Urinary bladder (tissue), 3 donors: ENCODE measurements at regions not wholly inside any gene's neighbourhood (a gene's known extent, or its start where the extent isn't known, plus 50 kb on each side); places are given as distances from the start of the nearest gene placed in this dataset.

ENCODE experiments used
- DNase-seq: peaks from one replicate; pipeline ENCODE4 v3.0.0-alpha.2; 2015; ENCODE audit errors: extremely low spot score
- H3K27ac ChIP-seq: one replicate; pipeline ENCODE4 v1.5.1; 2013; ENCODE audit warnings: low read depth, mild to moderate bottlenecking, moderate library complexity
- H3K36me3 ChIP-seq: one replicate; pipeline ENCODE4 v1.6.1; 2013; ENCODE audit warnings: mild to moderate bottlenecking, moderate library complexity; ENCODE audit not compliant: insufficient read depth
- H3K4me1 ChIP-seq: one replicate; pipeline ENCODE4 v1.6.1; 2013; ENCODE audit warnings: mild to moderate bottlenecking, moderate library complexity; ENCODE audit not compliant: insufficient read depth
- H3K4me3 ChIP-seq: one replicate; pipeline ENCODE4 v1.5.1; 2013; ENCODE audit warnings: low read depth, low read length
- WGBS: extraction: QIAGEN DNeasy Blood & Tissue Kit; methylation state at CpG from one replicate; pipeline ENCODE4 v1.1.7; 2013; 5-methylcytosine and 5-hydroxymethylcytosine counted together
- donor health status: healthy with polysubstance abuse.
- donor health status: healthy.

DNA sequence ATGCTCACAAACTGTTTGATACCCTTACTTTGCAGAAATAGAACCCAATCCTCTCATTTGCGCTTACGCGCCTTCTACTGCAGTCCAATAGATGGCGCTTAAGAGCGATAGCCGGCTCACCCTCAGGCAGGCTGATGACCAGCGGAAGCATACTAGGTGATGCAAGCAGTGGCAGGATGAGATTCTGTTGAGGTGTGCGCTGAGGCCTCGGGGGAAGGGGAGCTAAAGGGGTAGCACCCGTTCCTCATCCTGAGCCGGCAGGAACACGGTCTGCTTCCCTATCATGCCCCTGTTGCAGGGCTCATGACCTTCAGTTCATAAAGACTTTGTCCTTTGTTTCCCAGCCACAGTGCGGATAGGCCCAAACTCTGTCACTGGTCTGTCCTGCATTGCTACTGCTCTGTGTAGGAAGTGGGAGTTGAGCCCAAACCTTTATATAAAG is 628.9 kb downstream of the TLL1 start:
- Histone ChIP-seq H3K4me1 (no peaks in the 10 kb centered on the region), H3K4me3 (no peak overlapping the region), H3K36me3 (no peaks in the 10 kb centered on the region), H3K27ac (no peak overlapping the region)
- DNase-seq: no peak
- 62% methylated on average over 13 of the region's 13 CpGs for WGBS

DNA sequence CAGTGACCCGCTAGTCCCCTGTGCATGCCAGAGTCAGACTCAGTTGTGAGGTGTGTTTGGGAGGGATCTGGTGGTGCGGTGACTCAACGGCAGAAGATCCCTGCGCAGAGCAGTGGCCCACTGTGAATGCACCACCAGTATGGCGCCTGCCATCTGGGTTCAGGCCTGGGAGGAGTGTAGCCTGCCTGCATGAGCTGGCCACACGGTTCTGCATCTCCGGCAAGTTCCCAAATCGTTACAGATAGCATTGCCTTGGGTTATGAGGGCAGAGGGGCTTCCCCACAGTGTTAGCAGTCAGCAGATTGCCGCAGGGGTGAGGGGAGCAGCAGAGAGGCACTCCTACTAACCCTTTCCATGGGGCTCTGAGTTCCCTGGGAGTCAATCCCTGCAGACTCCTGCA is 629.6 kb downstream of the TLL1 start:
- Histone ChIP-seq H3K4me1 (no peaks in the 10 kb centered on the region), H3K27ac (no peak overlapping the region), H3K4me3 (no peak overlapping the region), H3K36me3 (no peaks in the 10 kb centered on the region)
- no peak for DNase-seq
- WGBS: 91% methylated on average over 9 of the region's 9 CpGs

DNA sequence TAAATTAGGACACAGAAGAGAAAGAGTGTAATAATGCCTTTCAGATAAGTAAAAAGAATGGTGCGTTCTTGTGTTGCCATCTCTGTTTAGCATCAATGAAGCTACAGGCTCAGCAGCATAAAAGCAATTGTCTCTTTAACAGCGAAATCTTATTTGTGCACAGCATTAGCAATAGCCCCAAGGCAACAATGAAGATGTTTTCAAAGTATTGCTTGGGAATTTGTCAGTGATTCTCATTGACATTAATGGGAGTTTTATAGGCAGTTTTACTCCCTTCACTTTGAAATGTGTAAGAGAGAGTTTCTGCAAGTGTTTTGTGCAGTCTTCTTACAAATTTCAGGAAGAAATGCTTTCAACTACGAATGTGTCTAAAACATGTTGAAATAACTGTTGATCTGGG is 633.0 kb downstream of the TLL1 start:
- WGBS: 59% methylated on average over 3 of the region's 3 CpGs
- H3K4me1 ChIP-seq: no peaks in the 10 kb centered on the region
- no peak overlapping the region for H3K27ac ChIP-seq
- H3K4me3 ChIP-seq: no peak overlapping the region
- no peak for DNase-seq
- no peaks in the 10 kb centered on the region for H3K36me3 ChIP-seq

DNA sequence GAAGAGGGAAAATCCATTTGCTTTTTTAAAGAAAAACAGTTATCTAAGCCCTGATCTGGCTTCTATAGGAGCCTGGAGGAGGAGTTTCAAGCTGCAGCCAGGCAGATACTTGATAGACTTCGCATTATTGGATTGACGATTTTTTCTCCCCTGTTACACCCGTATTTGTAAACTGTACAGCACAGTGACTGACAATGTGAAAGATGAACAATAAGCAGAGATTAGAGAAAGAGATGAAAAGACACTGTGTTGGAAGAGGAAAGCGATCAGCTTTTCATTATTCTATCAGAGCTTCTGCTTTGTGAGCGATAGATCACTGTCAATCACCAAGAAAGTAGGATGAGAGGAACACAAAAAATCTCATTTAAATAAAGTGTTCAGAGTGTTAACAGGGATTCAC is 639.2 kb downstream of the TLL1 start:
- Histone ChIP-seq H3K27ac (no peak overlapping the region), H3K4me3 (no peak overlapping the region), H3K36me3 (no peaks in the 10 kb centered on the region), H3K4me1 (no peaks in the 10 kb centered on the region)
- WGBS: 86% methylated on average over 5 of the region's 5 CpGs
- DNase-seq: no peak

DNA sequence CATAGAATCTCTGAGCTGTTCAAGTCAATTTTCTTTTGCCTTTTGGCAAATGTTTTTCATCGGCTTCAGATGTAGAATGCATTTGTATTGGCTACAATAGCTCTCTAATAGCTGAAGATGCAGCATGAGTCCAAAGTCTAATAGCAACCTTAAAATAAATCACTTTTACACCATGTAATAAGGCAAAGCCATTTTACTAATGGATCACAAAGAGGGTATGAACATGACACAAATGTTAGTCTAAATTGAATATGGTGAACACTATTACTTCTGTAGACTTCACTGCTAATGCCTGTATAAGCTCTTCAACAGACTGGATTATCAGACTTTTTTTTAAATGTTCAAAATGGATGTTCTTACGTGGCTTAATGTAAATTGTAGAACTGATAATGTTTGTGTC is 645.3 kb downstream of the TLL1 start:
- Histone ChIP-seq H3K4me1 (no peaks in the 10 kb centered on the region), H3K27ac (no peak overlapping the region), H3K4me3 (no peak overlapping the region), H3K36me3 (no peaks in the 10 kb centered on the region)
- DNase-seq: no peak
- 84% methylated on average over 2 of the region's 2 CpGs for WGBS

DNA sequence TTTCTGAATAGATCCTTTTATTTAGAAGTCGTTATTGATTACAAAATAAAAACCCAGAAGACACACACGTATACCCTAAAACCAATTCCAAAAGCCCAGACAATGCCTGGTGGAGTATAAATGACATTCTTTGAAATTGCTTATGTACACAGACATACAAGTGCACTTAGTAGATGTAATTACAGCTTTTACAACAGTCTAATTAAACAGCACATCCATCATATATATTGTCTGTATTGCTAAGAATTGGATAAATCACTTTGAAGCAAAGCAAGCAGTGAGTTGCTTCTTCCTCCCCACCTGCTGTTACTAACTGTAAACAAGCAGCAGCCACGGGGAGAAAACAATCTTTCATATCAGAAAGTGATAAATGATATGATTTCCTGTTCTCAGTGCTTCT is 645.7 kb downstream of the TLL1 start:
- no peak overlapping the region for H3K27ac ChIP-seq
- H3K36me3 ChIP-seq: no peaks in the 10 kb centered on the region
- 49% methylated on average over 3 of the region's 3 CpGs for WGBS
- no peak for DNase-seq
- no peaks in the 10 kb centered on the region for H3K4me1 ChIP-seq
- H3K4me3 ChIP-seq: no peak overlapping the region

DNA sequence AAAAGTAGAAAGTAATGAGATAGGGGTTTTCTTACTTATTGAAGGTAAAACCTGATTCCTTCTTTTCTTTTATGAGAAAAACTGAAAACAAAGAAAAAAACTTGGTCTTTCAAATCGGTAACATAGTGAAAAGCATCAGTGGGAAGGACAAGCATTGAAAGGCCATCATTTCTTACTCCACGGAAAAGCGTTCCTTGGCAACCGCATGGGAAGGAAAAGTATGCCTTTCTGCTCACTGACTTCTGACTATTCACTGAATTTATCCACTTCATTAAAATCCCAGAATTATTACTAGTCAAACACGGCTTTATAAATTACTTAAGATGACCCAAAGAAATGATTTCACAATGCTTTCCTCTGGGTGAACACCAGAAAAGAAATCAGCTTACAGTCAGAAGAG is 646.7 kb downstream of the TLL1 start:
- Histone ChIP-seq H3K27ac (no peak overlapping the region), H3K4me3 (no peak overlapping the region), H3K36me3 (no peaks in the 10 kb centered on the region), H3K4me1 (no peaks in the 10 kb centered on the region)
- 92% methylated on average over 5 of the region's 5 CpGs for WGBS
- no peak for DNase-seq

DNA sequence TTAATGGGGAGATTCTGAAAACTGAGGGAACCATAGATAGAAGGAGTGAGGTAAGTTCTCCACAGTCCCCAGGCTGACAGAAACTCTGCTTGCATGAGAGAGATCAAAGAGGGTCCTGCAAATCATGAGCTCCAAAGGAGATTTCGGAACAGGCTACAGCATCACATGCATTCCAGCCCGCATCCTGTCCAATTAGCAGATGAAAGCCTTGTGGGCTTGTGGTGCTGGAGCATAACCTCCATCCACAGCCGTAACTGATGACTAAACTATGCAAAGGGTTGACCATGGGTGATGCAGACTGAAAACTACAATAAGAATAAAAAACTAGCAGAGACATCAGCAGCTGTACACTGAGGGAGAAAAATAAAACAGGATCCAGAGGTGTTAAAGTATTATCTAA is 654.5 kb downstream of the TLL1 start:
- 75% methylated on average over 3 of the region's 3 CpGs for WGBS
- H3K36me3 ChIP-seq: no peaks in the 10 kb centered on the region
- H3K4me3 ChIP-seq: no peak overlapping the region
- no peaks in the 10 kb centered on the region for H3K4me1 ChIP-seq
- H3K27ac ChIP-seq: no peak overlapping the region
- no peak for DNase-seq

DNA sequence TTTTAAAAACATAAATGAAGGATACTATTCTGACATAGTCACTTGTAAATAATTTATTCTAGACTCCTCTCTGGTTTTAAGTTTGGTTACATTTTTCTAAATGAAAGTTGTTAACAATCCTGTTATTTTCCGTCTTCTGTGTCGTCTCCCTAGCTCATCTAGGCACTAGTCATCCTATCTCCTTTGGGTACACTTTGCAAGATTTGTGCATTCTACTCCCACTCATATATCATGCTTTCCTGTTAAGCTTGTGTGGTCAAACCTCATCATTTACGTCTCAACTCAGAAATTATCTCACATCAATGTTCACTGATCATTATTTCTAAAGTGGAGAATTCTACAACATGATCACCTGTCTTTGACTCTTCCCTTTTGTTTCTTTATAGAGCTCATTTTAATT is 658.7 kb downstream of the TLL1 start:
- no peak overlapping the region for H3K4me3 ChIP-seq
- WGBS: 85% methylated on average over 3 of the region's 3 CpGs
- H3K27ac ChIP-seq: no peak overlapping the region
- no peaks in the 10 kb centered on the region for H3K4me1 ChIP-seq
- H3K36me3 ChIP-seq: no peaks in the 10 kb centered on the region
- no peak for DNase-seq

DNA sequence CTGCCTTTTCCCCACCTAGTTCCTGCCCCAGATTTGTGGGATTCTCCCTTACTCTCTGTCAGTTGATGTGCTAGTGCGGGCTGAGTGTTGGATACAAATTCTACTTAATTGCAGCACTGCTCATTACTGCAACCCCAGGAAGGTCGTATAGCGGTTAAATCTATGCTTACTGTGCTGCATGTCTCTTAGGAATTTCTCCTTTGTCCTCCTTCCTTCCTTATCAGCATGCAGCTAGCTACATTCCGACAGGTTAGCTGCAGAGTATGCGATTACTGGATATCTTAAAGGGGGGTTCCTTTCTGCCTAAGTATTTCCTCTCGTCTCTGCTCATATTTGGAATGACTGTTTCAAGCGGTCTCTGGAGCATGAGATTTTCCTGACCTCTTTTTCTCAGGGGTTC is 662.8 kb downstream of the TLL1 start:
- 81% methylated on average over 7 of the region's 7 CpGs for WGBS
- no peak overlapping the region for H3K27ac ChIP-seq

DNA sequence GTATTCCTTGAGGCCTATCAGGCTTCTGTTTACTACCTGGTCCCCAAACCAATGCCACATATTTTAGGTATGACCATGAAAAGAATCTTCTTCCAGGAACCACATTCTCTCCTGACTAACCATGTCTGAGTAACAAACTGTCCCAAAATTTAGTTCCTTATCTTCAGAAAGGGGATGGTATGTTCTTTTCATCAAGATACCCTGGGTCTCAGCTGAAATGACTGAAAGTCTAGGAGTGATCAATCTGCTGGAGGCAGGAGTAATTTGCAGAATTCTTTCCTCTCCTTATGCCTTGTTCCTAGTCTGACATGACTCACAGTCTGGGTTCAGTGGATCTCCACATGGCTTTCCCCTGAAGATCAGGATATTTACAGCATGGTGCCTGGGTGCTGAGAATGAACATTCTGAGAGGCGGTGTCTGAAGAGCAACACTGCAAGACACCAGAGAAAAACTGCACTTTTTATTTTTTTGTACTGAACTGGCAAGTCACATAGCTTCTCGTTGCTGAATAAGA is 665.5 kb downstream of the TLL1 start:
- WGBS: 79% methylated on average over 2 of the region's 2 CpGs
- no peak for DNase-seq
- no peak overlapping the region for H3K27ac ChIP-seq
- no peak overlapping the region for H3K4me3 ChIP-seq
- no peaks in the 10 kb centered on the region for H3K4me1 ChIP-seq
- H3K36me3 ChIP-seq: no peaks in the 10 kb centered on the region

More for the DNA sequence above, 662.8 kb downstream of the TLL1 start:
- no peak for DNase-seq
- no peak overlapping the region for H3K4me3 ChIP-seq
- no peaks in the 10 kb centered on the region for H3K36me3 ChIP-seq
- no peaks in the 10 kb centered on the region for H3K4me1 ChIP-seq

DNA sequence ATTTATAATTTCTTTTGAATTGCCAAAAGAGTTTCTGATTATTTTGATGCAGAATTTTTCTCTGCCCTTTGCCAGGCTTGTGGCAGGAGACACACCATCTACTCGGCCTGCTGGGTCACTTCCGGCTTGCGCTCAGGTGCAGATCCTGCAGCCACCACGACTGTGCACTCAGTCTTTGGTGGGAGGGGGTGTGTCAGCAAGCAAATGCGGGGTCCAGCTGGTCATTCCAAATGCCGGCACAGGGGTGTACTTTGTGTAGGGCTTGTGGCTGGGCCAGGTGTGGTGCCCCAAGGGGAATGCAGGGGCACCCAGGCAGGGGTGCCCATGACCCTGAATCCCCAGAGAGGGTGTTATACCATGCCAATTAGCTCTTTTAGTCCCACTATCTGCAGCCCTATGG is 673.0 kb downstream of the TLL1 start:
- H3K36me3 ChIP-seq: no peaks in the 10 kb centered on the region
- no peak for DNase-seq
- H3K4me3 ChIP-seq: no peak overlapping the region
- no peak overlapping the region for H3K27ac ChIP-seq
- WGBS: 92% methylated on average over 6 of the region's 6 CpGs
- H3K4me1 ChIP-seq: no peaks in the 10 kb centered on the region

DNA sequence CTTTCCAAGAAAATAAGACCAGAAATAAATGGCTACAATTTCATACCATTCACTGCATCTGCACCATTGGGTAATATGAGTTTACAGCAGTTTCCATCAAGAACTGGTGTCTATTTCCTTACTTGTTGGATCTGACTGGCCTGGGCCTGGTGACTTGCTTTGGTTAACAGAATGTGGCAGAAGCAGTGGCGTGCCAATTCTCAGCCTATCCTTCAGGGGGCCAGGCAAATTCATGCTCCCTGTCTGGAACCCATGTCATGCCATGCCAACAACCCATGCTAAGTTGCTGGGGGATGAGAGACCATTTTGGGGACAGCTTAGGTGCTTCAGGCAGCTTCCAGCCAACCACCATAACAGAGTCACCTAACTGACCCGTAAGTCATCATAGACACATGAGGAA is 656.7 kb downstream of the SPOCK3 start:
- H3K36me3 ChIP-seq: no peaks in the 10 kb centered on the region
- WGBS: 94% methylated on average over 2 of the region's 2 CpGs
- H3K4me1 ChIP-seq: no peaks in the 10 kb centered on the region
- DNase-seq: no peak
- H3K27ac ChIP-seq: no peak overlapping the region
- H3K4me3 ChIP-seq: no peak overlapping the region

DNA sequence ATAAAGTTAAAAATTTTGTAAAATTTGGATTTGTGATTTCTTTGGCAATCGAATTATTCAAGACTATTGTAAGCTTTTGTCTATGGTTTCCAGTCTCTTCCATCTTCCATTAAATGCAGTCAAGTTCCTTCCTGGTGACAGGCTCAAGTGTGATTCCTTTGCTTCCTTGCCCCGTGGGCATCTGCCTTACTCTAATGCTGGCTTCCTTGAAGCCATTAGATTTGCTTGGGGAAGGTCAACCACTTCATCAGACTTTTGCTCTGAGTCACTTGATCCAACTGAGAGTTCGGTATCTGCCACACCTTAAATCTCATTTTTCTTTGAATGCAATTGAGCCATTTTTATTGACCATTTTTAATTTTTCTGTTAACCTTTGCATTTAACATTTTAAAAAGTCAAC is 648.8 kb downstream of the SPOCK3 start:
- Histone ChIP-seq H3K36me3 (no peaks in the 10 kb centered on the region), H3K27ac (no peak overlapping the region), H3K4me1 (no peaks in the 10 kb centered on the region), H3K4me3 (no peak overlapping the region)
- no peak for DNase-seq
- 84% methylated on average over 3 of the region's 3 CpGs for WGBS

DNA sequence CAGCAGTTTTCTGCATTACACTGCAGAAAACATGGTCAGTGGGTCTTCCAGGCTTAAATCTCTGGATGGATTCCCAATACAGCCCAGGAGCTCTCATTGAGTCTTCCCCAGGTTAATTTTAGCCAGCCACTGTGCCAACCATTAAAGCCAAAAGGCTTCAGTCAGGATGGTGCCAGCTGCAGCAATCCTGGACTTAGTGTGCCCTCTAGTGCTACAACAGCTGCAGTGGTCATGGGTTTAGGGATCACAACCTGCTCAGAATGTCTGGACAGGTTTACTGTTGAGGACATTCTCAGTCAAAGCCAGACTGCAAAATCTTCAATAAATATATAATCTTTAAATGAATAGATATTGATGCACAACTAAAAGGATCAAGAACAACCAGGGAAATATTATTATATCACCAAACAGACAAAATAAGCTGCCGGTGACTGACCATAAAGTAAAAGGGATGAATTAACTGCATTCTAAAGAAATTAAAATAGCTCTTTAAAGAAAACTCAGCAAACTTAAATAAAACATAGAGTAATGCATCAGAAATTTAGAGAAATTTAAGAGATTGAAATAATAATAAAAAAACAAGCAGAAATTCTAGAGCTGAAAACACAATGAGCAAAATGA is 639.9 kb downstream of the SPOCK3 start:
- Histone ChIP-seq H3K36me3 (no peaks in the 10 kb centered on the region), H3K4me3 (no peak overlapping the region), H3K27ac (no peak overlapping the region), H3K4me1 (no peaks in the 10 kb centered on the region)
- 98% methylated on average over 1 of the region's 1 CpG for WGBS
- no peak for DNase-seq
